SK-N-SH (cell line): ENCODE measurements at regions not wholly inside any gene's neighbourhood (a gene's known extent, or its start where the extent isn't known, plus 50 kb on each side); places are given as distances from the start of the nearest gene placed in this dataset.

Experiments
- CTCF ChIA-PET: fragments of 300-600, 350-600 bp; formaldehyde crosslinking; extraction: SDS; loops from one replicate; lab custom pipeline; 2021; lab: Yijun Ruan, JAX
- POLR2A ChIA-PET: fragments of 350-600 bp; sonication (Branson Sonifier 250); formaldehyde crosslinking; extraction: SDS; loops from one replicate; lab custom pipeline; 2020; ENCODE audit warnings: antibody characterized with exemption, inconsistent platforms; lab: Yijun Ruan, JAX
- DNase-seq: peaks from one replicate; pipeline ENCODE4 v3.0.0; 2012
- H2AFZ ChIP-seq: fragments of 200-600 bp; sonication (generic); 2 replicates; pipeline ENCODE4 v1.8.1; 2016; ENCODE audit warnings: antibody characterized with exemption, mild to moderate bottlenecking, low read depth
- H3F3A ChIP-seq: fragments of 200-600 bp; sonication (generic); replicated peaks from 2 replicates; pipeline ENCODE3; 2016; ENCODE audit warnings: antibody characterized with exemption, mild to moderate bottlenecking; ENCODE audit not compliant: insufficient read depth
- H3K27ac ChIP-seq, 2 experiments: fragments of 200-500 bp in 1 of 2; fragments of 200-600 bp in 1 of 2; sonication (Bioruptor generic) in 1 of 2; sonication (generic), shearing (Covaris generic) in 1 of 2; 2 replicates each; pipeline versions ENCODE4 v1.5.1 to v1.6.1; 2014 to 2016; ENCODE audit warnings: low read depth in 2 of 2, inconsistent platforms in 1 of 2, low read length in 1 of 2, mild to moderate bottlenecking in 1 of 2, mixed read lengths in 1 of 2
- H3K27me3 ChIP-seq: fragments of 200-600 bp; sonication (generic), shearing (Covaris generic); 2 replicates; pipeline ENCODE4 v1.6.1; 2016; ENCODE audit warnings: mixed run types; ENCODE audit not compliant: insufficient read depth
- H3K36me3 ChIP-seq, 2 experiments: fragments of 200-500 bp in 1 of 2; fragments of 200-600 bp in 1 of 2; sonication (Bioruptor generic) in 1 of 2; sonication (generic) in 1 of 2; replicated peaks in 1 of 2; 2 replicates each; pipeline versions ENCODE3 to v1.5.1; 2014 to 2016; ENCODE audit warnings: low read length in 1 of 2, mild to moderate bottlenecking in 1 of 2; ENCODE audit not compliant: insufficient read depth in 2 of 2, control insufficient read depth in 1 of 2
- H3K4me1 ChIP-seq, 2 experiments: fragments of 200-500 bp in 1 of 2; fragments of 200-600 bp in 1 of 2; sonication (Bioruptor generic) in 1 of 2; sonication (generic), shearing (Covaris generic) in 1 of 2; 2 replicates each; pipeline versions ENCODE4 v1.5.1 to v1.6.1; 2014 to 2016; ENCODE audit warnings: low read depth in 1 of 2, low read length in 1 of 2, mixed run types in 1 of 2; ENCODE audit not compliant: insufficient read depth in 2 of 2, control insufficient read depth in 1 of 2
- H3K4me2 ChIP-seq: fragments of 200-600 bp; sonication (generic), shearing (Covaris generic); 2 replicates; pipeline ENCODE4 v1.6.1; 2017; ENCODE audit warnings: mixed run types
- H3K4me3 ChIP-seq, 2 experiments: fragments of 200-500 bp in 1 of 2; fragments of 200-600 bp in 1 of 2; sonication (Bioruptor generic) in 1 of 2; sonication (generic), shearing (Covaris generic) in 1 of 2; 2 replicates each; pipeline versions ENCODE4 v1.5.1 to v1.8.1; 2014 to 2016; ENCODE audit warnings: low read depth in 2 of 2, inconsistent platforms in 1 of 2, low read length in 1 of 2, mild to moderate bottlenecking in 1 of 2, mixed read lengths in 1 of 2, moderate library complexity in 1 of 2
- H3K79me2 ChIP-seq: fragments of 200-600 bp; sonication (generic); 2 replicates; pipeline ENCODE4 v1.8.1; 2017; ENCODE audit warnings: mild to moderate bottlenecking; ENCODE audit not compliant: insufficient read depth
- H3K9ac ChIP-seq: fragments of 200-600 bp; sonication (generic); 2 replicates; pipeline ENCODE4 v1.6.1; 2017; ENCODE audit warnings: mixed run types
- H3K9me2 ChIP-seq: fragments of 200-600 bp; sonication (generic); 2 replicates; pipeline ENCODE4 v1.6.1; 2017; ENCODE audit warnings: mixed run types
- H3K9me3 ChIP-seq: fragments of 200-600 bp; sonication (generic); 2 replicates; pipeline ENCODE4 v1.6.1; 2017; ENCODE audit warnings: mixed run types, mild to moderate bottlenecking, moderate library complexity
- H4K20me1 ChIP-seq: fragments of 200-600 bp; sonication (generic); 2 replicates; pipeline ENCODE4 v1.6.1; 2017; ENCODE audit warnings: mild to moderate bottlenecking, mixed run types; ENCODE audit not compliant: insufficient read depth
- FOSL2 ChIP-seq: IDR thresholded peaks from 2 replicates; pipeline ENCODE4 v1.4.0; 2012; ENCODE audit warnings: low read depth, mild to moderate bottlenecking, moderate library complexity, borderline replicate concordance
- FOXJ3 ChIP-seq: sonication (generic); formaldehyde crosslinking; IDR thresholded peaks from 2 replicates; pipeline ENCODE4 v1.5.1; 2020; ENCODE audit warnings: mild to moderate bottlenecking, missing genetic modification reagents
- FOXM1 ChIP-seq: IDR thresholded peaks from 2 replicates; pipeline ENCODE4 v1.4.0; 2012; ENCODE audit warnings: low read depth, mild to moderate bottlenecking
- RCOR1 ChIP-seq: fragments of 150-350 bp; IDR thresholded peaks from 2 replicates; pipeline ENCODE4 v1.6.1; 2017; ENCODE audit warnings: antibody characterized with exemption, low read length
- RFX5 ChIP-seq: IDR thresholded peaks from 2 replicates; pipeline ENCODE4 v1.6.1; 2012; ENCODE audit warnings: mild to moderate bottlenecking, improper control_type of control experiment, low read length
- RXRA ChIP-seq: IDR thresholded peaks from 2 replicates; pipeline ENCODE4 v1.4.0; 2012; ENCODE audit warnings: low read depth, mild to moderate bottlenecking, borderline replicate concordance
- SMC3 ChIP-seq: IDR thresholded peaks from 2 replicates; pipeline ENCODE4 v1.6.1; 2012; ENCODE audit warnings: low read depth, low read length, improper control_type of control experiment
- TEAD4 ChIP-seq: IDR thresholded peaks from 2 replicates; pipeline ENCODE4 v1.4.0; 2012; ENCODE audit warnings: mild to moderate bottlenecking, borderline replicate concordance; ENCODE audit not compliant: insufficient read depth
- WGBS: methylation state at CpG from one replicate; pipeline ENCODE4 v1.1.6; 2017; ENCODE audit warnings: low lambda C conversion rate; 5-methylcytosine and 5-hydroxymethylcytosine counted together
- TF ChIP-seq, protein P1 (sequence below): fragments of 200-600 bp; sonication (generic); IDR thresholded peaks from 2 replicates; pipeline ENCODE4 v1.6.1; 2017; ENCODE audit warnings: antibody characterized with exemption, mild to moderate bottlenecking, moderate library complexity
- TF ChIP-seq, protein P2 (sequence below): fragments of 150-350 bp; IDR thresholded peaks from 2 replicates; pipeline ENCODE4 v1.6.1; 2016; ENCODE audit warnings: mild to moderate bottlenecking, low read depth, low read length

DNA sequence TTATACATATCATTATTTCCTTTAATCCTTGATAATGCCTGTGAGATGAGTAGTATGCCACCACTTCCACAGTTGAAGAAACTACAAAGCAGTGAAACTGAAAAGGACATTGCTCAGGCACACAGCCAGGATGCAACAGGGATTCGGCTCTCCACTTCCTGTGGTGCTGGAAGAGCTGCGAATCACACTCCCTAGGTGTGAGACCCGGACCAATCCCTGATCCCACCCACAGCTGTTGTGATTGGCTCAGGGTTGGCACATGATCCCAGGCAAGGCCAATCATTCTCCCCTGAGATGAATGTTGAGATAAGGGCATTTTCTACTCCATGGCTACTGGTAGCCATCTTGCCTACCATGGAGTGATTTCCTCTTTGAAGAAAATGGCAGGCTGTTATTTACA is 218.2 kb downstream of the TMEM114 start:
- POLR2A ChIA-PET = no interaction called here
- H3K36me3 ChIP-seq = no peaks in the 10 kb centered on the region
- TF ChIP-seq FOXM1 (no peak), RCOR1 (no peak), RXRA (no peak), SMC3 (no peak), FOXJ3 (CRISPR knock-in tag) (no peak)
- no peaks in the 10 kb centered on the region for H3K79me2 ChIP-seq
- no peak overlapping the region for H3K9ac ChIP-seq
- no peak for DNase-seq
- CTCF ChIA-PET = no interaction called here
- H3K4me1 ChIP-seq = no peaks in the 10 kb centered on the region
- no peak overlapping the region for H3K4me3 ChIP-seq
- no peaks in the 10 kb centered on the region for H3F3A ChIP-seq
- no peaks in the 10 kb centered on the region for H3K9me2 ChIP-seq
- no peaks in the 10 kb centered on the region for H3K27me3 ChIP-seq
- no peak overlapping the region for H3K27ac ChIP-seq
- H4K20me1 ChIP-seq = no peaks in the 10 kb centered on the region
- no peak overlapping the region for H2AFZ ChIP-seq
- no peaks in the 10 kb centered on the region for H3K9me3 ChIP-seq
- H3K4me2 ChIP-seq = no peak overlapping the region
- WGBS = 15% methylated on average over 3 of the region's 3 CpGs

DNA sequence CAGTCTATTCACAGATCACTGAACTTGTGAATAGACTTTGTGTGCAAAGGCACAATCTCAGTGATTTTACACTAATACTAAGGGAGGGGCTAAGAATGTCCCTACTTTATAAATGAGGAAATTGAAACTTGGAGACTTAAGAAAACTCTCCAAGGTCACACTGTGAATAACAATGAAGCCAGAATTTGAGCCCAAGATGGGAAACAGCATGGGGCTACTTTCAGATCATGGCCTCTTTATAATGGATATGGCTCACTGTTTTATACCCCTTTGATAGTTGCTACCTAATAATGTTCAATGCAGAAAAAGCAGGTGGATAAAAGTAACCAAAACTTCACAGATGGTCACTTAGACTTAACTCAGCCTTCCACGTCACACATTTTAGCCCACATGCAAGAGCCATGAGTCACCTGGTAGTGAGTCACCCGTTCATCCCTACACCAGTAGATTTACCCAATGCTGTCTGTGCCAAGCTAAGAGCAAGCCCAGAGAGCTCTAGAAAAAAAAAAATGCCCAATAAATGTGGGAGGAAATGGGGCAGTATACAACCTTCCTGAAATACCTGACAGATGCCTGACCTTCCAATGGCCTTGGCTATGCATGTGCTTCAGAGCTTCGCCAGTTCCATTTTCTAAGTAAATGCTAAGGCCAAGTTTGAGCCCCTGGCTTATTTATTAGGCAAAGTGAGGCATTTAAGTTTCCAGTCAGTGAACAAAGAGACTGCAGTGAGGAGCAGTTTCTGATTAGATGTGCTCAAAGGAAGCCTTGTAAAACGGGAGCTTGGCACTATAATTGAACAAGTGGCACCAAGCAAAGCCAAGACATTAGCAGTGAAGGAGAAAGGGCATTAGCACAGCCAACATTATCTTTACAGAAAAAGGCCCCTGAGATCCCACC is 219.7 kb downstream of the TMEM114 start:
- DNase-seq = no peak
- H3K4me3 ChIP-seq = no peak overlapping the region
- no peaks in the 10 kb centered on the region for H3F3A ChIP-seq
- 12% methylated on average over 4 of the region's 4 CpGs for whole genome bisulfite sequencing
- H3K4me1 ChIP-seq = no peaks in the 10 kb centered on the region
- TF ChIP-seq RFX5 = no peak
- TF ChIP-seq FOXJ3 (CRISPR knock-in tag) = no peak
- TF ChIP-seq, protein P1, sequence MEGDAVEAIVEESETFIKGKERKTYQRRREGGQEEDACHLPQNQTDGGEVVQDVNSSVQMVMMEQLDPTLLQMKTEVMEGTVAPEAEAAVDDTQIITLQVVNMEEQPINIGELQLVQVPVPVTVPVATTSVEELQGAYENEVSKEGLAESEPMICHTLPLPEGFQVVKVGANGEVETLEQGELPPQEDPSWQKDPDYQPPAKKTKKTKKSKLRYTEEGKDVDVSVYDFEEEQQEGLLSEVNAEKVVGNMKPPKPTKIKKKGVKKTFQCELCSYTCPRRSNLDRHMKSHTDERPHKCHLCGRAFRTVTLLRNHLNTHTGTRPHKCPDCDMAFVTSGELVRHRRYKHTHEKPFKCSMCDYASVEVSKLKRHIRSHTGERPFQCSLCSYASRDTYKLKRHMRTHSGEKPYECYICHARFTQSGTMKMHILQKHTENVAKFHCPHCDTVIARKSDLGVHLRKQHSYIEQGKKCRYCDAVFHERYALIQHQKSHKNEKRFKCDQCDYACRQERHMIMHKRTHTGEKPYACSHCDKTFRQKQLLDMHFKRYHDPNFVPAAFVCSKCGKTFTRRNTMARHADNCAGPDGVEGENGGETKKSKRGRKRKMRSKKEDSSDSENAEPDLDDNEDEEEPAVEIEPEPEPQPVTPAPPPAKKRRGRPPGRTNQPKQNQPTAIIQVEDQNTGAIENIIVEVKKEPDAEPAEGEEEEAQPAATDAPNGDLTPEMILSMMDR = no peak
- TF ChIP-seq, protein P2, sequence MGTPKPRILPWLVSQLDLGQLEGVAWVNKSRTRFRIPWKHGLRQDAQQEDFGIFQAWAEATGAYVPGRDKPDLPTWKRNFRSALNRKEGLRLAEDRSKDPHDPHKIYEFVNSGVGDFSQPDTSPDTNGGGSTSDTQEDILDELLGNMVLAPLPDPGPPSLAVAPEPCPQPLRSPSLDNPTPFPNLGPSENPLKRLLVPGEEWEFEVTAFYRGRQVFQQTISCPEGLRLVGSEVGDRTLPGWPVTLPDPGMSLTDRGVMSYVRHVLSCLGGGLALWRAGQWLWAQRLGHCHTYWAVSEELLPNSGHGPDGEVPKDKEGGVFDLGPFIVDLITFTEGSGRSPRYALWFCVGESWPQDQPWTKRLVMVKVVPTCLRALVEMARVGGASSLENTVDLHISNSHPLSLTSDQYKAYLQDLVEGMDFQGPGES = no peak
- no peak for TF ChIP-seq FOSL2
- no peak for TF ChIP-seq SMC3
- TF ChIP-seq TEAD4 = no peak
- TF ChIP-seq FOXM1 = no peak
- no peaks in the 10 kb centered on the region for H4K20me1 ChIP-seq
- H2AFZ ChIP-seq = no peak overlapping the region
- no peak overlapping the region for H3K27ac ChIP-seq
- POLR2A ChIA-PET = no interaction called here
- H3K36me3 ChIP-seq = no peaks in the 10 kb centered on the region
- no peaks in the 10 kb centered on the region for H3K9me2 ChIP-seq
- H3K79me2 ChIP-seq = no peaks in the 10 kb centered on the region
- H3K9ac ChIP-seq = no peak overlapping the region
- H3K27me3 ChIP-seq = no peaks in the 10 kb centered on the region
- H3K9me3 ChIP-seq = no peaks in the 10 kb centered on the region
- H3K4me2 ChIP-seq = no peak overlapping the region
- CTCF ChIA-PET = interaction anchor here (0.6 kb wide), 1 partner anchor 113 kb away, joined by 3 read pairs; no protein-coding TSS in a partner anchor
